ENCODE measurements at regions not wholly inside any gene's neighbourhood (a gene's known extent, or its start where the extent isn't known, plus 50 kb on each side); places are given as distances from the start of the nearest gene placed in this dataset.

GRCh38 chr3:74121761-74122160 is 492.7 kb downstream of the CNTN3 start:
- no peak for DNase-seq (ENCODE audit: low spot score in 2 of 2)

GRCh38 chr3:74119221-74119620 is 494.5 kb upstream of the PDZRN3 start:
- DNase-seq (ENCODE audit: low spot score in 2 of 2): no peak
- no peak overlapping the region for H3K27ac ChIP-seq
- TF ChIP-seq POLR2A (IDR thresholded peaks at IDR 0.05): no peak
- TF ChIP-seq CTCF (IDR thresholded peaks at IDR 0.05): no peak
- TF ChIP-seq POLR2AphosphoS5 (IDR thresholded peaks at IDR 0.05): no peak
- H3K4me1 ChIP-seq: no peaks in the 10 kb centered on the region
- no peaks in the 10 kb centered on the region for H3K27me3 ChIP-seq
- intact Hi-C loops (cut with DNase I; ENCODE audit: low total_unique reads): no loop called here
- H3K36me3 ChIP-seq: no peaks in the 10 kb centered on the region
- no peak overlapping the region for H3K4me3 ChIP-seq
- H3K9me3 ChIP-seq: peaks cover 0 to 5% of the 10 kb centered on the region in 2 donors

More at GRCh38 chr3:74121761-74122160, 492.7 kb downstream of the CNTN3 start:
- TF ChIP-seq POLR2AphosphoS5 (IDR thresholded peaks at IDR 0.05) (no peak), CTCF (IDR thresholded peaks at IDR 0.05) (no peak), POLR2A (IDR thresholded peaks at IDR 0.05) (no peak)
- Histone ChIP-seq H3K4me3 (no peak overlapping the region), H3K4me1 (no peaks in the 10 kb centered on the region), H3K27me3 (no peaks in the 10 kb centered on the region), H3K36me3 (no peaks in the 10 kb centered on the region), H3K9me3 (peaks cover 0 to 5% of the 10 kb centered on the region in 2 donors), H3K27ac (no peak overlapping the region)
- intact Hi-C loops (cut with DNase I; ENCODE audit: low total_unique reads): no loop called here

GRCh38 chr3:74115906-74116305 is 491.2 kb upstream of the PDZRN3 start:
- Histone ChIP-seq H3K9me3 (peaks cover 0 to 3% of the 10 kb centered on the region in 2 donors), H3K27ac (no peak overlapping the region), H3K36me3 (no peaks in the 10 kb centered on the region), H3K4me3 (no peak overlapping the region), H3K27me3 (no peaks in the 10 kb centered on the region), H3K4me1 (no peaks in the 10 kb centered on the region)
- TF ChIP-seq POLR2A (IDR thresholded peaks at IDR 0.05): no peak
- no peak for TF ChIP-seq CTCF (IDR thresholded peaks at IDR 0.05)
- TF ChIP-seq POLR2AphosphoS5 (IDR thresholded peaks at IDR 0.05): no peak
- intact Hi-C loops (cut with DNase I; ENCODE audit: low total_unique reads): no loop called here
- no peak for DNase-seq (ENCODE audit: low spot score in 2 of 2)

GRCh38 chr3:74107451-74107850 is 482.7 kb upstream of the PDZRN3 start:
- H3K4me1 ChIP-seq: no peaks in the 10 kb centered on the region
- intact Hi-C loops (cut with DNase I; ENCODE audit: low total_unique reads): no loop called here

GRCh38 chr3:74106925-74107324 is 482.2 kb upstream of the PDZRN3 start:
- no peaks in the 10 kb centered on the region for H3K27me3 ChIP-seq
- no peaks in the 10 kb centered on the region for H3K4me1 ChIP-seq
- DNase-seq (ENCODE audit: low spot score in 2 of 2): no peak
- no peak overlapping the region for H3K4me3 ChIP-seq
- H3K36me3 ChIP-seq: no peaks in the 10 kb centered on the region
- intact Hi-C loops (cut with DNase I; ENCODE audit: low total_unique reads): no loop called here
- H3K9me3 ChIP-seq: no peaks in the 10 kb centered on the region
- H3K27ac ChIP-seq: no peak overlapping the region
- TF ChIP-seq POLR2AphosphoS5 (IDR thresholded peaks at IDR 0.05): no peak
- TF ChIP-seq POLR2A (IDR thresholded peaks at IDR 0.05): no peak
- TF ChIP-seq CTCF (IDR thresholded peaks at IDR 0.05): no peak

More at GRCh38 chr3:74107451-74107850, 482.7 kb upstream of the PDZRN3 start:
- Histone ChIP-seq H3K27ac (no peak overlapping the region), H3K9me3 (no peaks in the 10 kb centered on the region), H3K27me3 (no peaks in the 10 kb centered on the region), H3K36me3 (no peaks in the 10 kb centered on the region), H3K4me3 (no peak overlapping the region)
- no peak for DNase-seq (ENCODE audit: low spot score in 2 of 2)
- TF ChIP-seq CTCF (IDR thresholded peaks at IDR 0.05): no peak
- no peak for TF ChIP-seq POLR2AphosphoS5 (IDR thresholded peaks at IDR 0.05)
- TF ChIP-seq POLR2A (IDR thresholded peaks at IDR 0.05): no peak

Data from breast epithelium (tissue), 4 donors.